ENCODE measurements at regions not wholly inside any gene's neighbourhood (a gene's known extent, or its start where the extent isn't known, plus 50 kb on each side); places are given as distances from the start of the nearest gene placed in this dataset.

GRCh38 chr2:4090668-4091630, 387.6 kb downstream of the DCDC2C start:
- Histone ChIP-seq H3K27me3 (no peaks in the 10 kb centered on the region), H3K4me3 (no peak overlapping the region), H3K4me2 (no peak overlapping the region), H3K36me3 (no peaks in the 10 kb centered on the region), H2AFZ (replicated peaks) (peak overlapping the region; percentile 31), H3K79me2 (ENCODE audit: low read depth) (no peaks in the 10 kb centered on the region), H3K9ac (no peak overlapping the region), H4K20me1 (ENCODE audit: low read depth) (no peaks in the 10 kb centered on the region), H3K27ac (no peak overlapping the region), H3K9me3 (ENCODE audit: low read depth) (no peaks in the 10 kb centered on the region), H3F3A (ENCODE audit: low read depth) (no peaks in the 10 kb centered on the region), H3K4me1 (peaks cover 9% of the 10 kb centered on the region)
- Mint-ChIP-seq H3K27ac (peak overlapping the region; percentile 70), H3K4me1 (peaks cover 23% of the 10 kb centered on the region), H3K9me3 (no peaks in the 10 kb centered on the region), H3K36me3 (no peaks in the 10 kb centered on the region), H3K4me3 (no peak overlapping the region), H3K27me3 (ENCODE audit: insufficient read depth, low read depth) (peaks cover 13% of the 10 kb centered on the region)
- peak; percentile 19 for DNase-seq (ENCODE audit: low spot score)
- TF ChIP-seq EZH2 (IDR thresholded peaks at IDR 0.05) (no peak), CTCF (IDR thresholded peaks at IDR 0.05) (no peak), EZH2phosphoT487 (IDR thresholded peaks at IDR 0.05) (no peak)

GRCh38 chr2:4091869-4092268, 388.5 kb downstream of the DCDC2C start:
- Mint-ChIP-seq H3K4me3 (no peak overlapping the region), H3K36me3 (no peaks in the 10 kb centered on the region), H3K27me3 (ENCODE audit: insufficient read depth, low read depth) (peaks cover 13% of the 10 kb centered on the region), H3K9me3 (no peaks in the 10 kb centered on the region), H3K4me1 (peaks cover 23% of the 10 kb centered on the region), H3K27ac (no peak overlapping the region)
- Histone ChIP-seq H3K4me2 (no peak overlapping the region), H3F3A (ENCODE audit: low read depth) (no peaks in the 10 kb centered on the region), H3K27me3 (no peaks in the 10 kb centered on the region), H4K20me1 (ENCODE audit: low read depth) (no peaks in the 10 kb centered on the region), H2AFZ (replicated peaks) (no peak overlapping the region), H3K27ac (no peak overlapping the region), H3K4me1 (peaks cover 9% of the 10 kb centered on the region), H3K79me2 (ENCODE audit: low read depth) (no peaks in the 10 kb centered on the region), H3K36me3 (no peaks in the 10 kb centered on the region), H3K9ac (no peak overlapping the region), H3K4me3 (no peak overlapping the region), H3K9me3 (ENCODE audit: low read depth) (no peaks in the 10 kb centered on the region)
- TF ChIP-seq CTCF (IDR thresholded peaks at IDR 0.05) (no peak), EZH2 (IDR thresholded peaks at IDR 0.05) (no peak), EZH2phosphoT487 (IDR thresholded peaks at IDR 0.05) (no peak)
- DNase-seq (ENCODE audit: low spot score), result no peak

GRCh38 chr2:4094743-4095142, 391.4 kb downstream of the DCDC2C start:
- H3K9me3 Mint-ChIP-seq, result no peaks in the 10 kb centered on the region
- H3K27me3 Mint-ChIP-seq (ENCODE audit: insufficient read depth, low read depth), result peaks cover 2% of the 10 kb centered on the region
- no peaks in the 10 kb centered on the region for H3F3A ChIP-seq (ENCODE audit: low read depth)
- H2AFZ ChIP-seq (replicated peaks), result no peak overlapping the region
- H3K27ac Mint-ChIP-seq, result no peak overlapping the region
- no peak overlapping the region for H3K4me3 ChIP-seq
- peaks cover 9% of the 10 kb centered on the region for H3K4me1 ChIP-seq
- no peaks in the 10 kb centered on the region for H3K79me2 ChIP-seq (ENCODE audit: low read depth)
- H3K4me3 Mint-ChIP-seq, result no peak overlapping the region
- H3K36me3 ChIP-seq, result no peaks in the 10 kb centered on the region
- no peak overlapping the region for H3K9ac ChIP-seq
- H3K27ac ChIP-seq, result no peak overlapping the region
- H3K36me3 Mint-ChIP-seq, result no peaks in the 10 kb centered on the region
- H3K9me3 ChIP-seq (ENCODE audit: low read depth), result no peaks in the 10 kb centered on the region
- no peak overlapping the region for H3K4me2 ChIP-seq
- TF ChIP-seq EZH2 (IDR thresholded peaks at IDR 0.05), result no peak
- DNase-seq (ENCODE audit: low spot score), result no peak
- H3K27me3 ChIP-seq, result no peaks in the 10 kb centered on the region
- H4K20me1 ChIP-seq (ENCODE audit: low read depth), result no peaks in the 10 kb centered on the region
- H3K4me1 Mint-ChIP-seq, result peaks cover 25% of the 10 kb centered on the region

Data from neural progenitor cell (in vitro differentiated cells).